Body of pancreas (tissue), 4 donors: ENCODE measurements at regions not wholly inside any gene's neighbourhood (a gene's known extent, or its start where the extent isn't known, plus 50 kb on each side); places are given as distances from the start of the nearest gene placed in this dataset.

Source experiments
- CTCF ChIP-seq, 7 experiments: fragments of 450-650 bp in 4 of 7; fragments of 200-600 bp in 3 of 7; sonication (generic) in 3 of 7; IDR thresholded peaks; one replicate each; pipeline ENCODE4 v1.5.1; 2016 to 2019; ENCODE audit warnings: antibody characterized with exemption in 7 of 7
- POLR2A ChIP-seq, 3 donors: fragments of 450-650 bp; IDR thresholded peaks; one replicate each; pipeline ENCODE4 v1.6.1; 2016; ENCODE audit warnings: antibody characterized with exemption in 3 of 3, mild to moderate bottlenecking in 2 of 3

GRCh38 chr11:35083431-35084238 lies 55.3 kb upstream of the CD44 start:
- no peak for TF ChIP-seq CTCF (IDR thresholded peaks at IDR 0.05)
- no peak for TF ChIP-seq POLR2A (IDR thresholded peaks at IDR 0.05)
